Activated T-cell treated with anti-CD3 and anti-CD28 coated beads, Interleukin-2, amount 50 U/mL, for 4 hours (primary cell): ENCODE measurements at regions not wholly inside any gene's neighbourhood (a gene's known extent, or its start where the extent isn't known, plus 50 kb on each side); places are given as distances from the start of the nearest gene placed in this dataset.

Source experiments
- ATAC-seq, 2 donors: fragments of 200-7000 bp; cut with Tn5 transposase; one replicate each; pipeline ENCODE4 v1.10.0; 2021
- DNase-seq: peaks from one replicate; pipeline ENCODE4 v3.0.0-alpha.2; 2020
- H3K27me3 Mint-ChIP-seq: one replicate; pipeline ENCODE4 v1.8.0; 2021; ENCODE audit warnings: low read depth, mixed read lengths
- H3K36me3 Mint-ChIP-seq: one replicate; pipeline ENCODE4 v1.8.0; 2022; ENCODE audit warnings: mixed read lengths; ENCODE audit not compliant: insufficient read depth
- H3K4me1 Mint-ChIP-seq: one replicate; pipeline ENCODE4 v1.8.0; 2021; ENCODE audit warnings: low read depth, mixed read lengths
- H3K4me3 Mint-ChIP-seq: one replicate; pipeline ENCODE4 v1.8.0; 2021; ENCODE audit warnings: mild to moderate bottlenecking, moderate library complexity, mixed read lengths
- H3K9me3 Mint-ChIP-seq: one replicate; pipeline ENCODE4 v1.8.0; 2021; ENCODE audit warnings: mixed read lengths

DNA sequence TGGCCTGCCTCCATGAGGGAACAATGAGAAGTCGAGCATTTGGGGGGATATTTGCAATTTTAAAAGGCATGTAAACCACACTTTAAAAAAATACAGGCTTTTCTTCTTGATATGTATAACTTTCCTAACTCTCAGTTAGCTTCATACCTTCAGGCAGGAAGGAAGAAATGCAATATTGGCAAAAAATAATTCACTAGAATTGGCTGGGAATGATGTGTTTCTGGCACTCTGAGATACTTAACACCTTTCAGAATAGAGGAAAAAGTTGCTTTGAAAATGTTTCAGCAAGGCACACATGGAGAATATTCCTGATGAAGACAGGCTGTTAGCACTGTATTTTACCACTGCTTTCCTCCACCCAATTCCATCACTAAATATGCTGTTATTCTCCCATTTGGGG, 747.6 kb downstream of the HDGFL1 start:
- Mint-ChIP-seq H3K9me3 (peaks cover 5% of the 10 kb centered on the region), H3K4me3 (no peak overlapping the region), H3K36me3 (no peaks in the 10 kb centered on the region), H3K27me3 (no peaks in the 10 kb centered on the region), H3K4me1 (no peaks in the 10 kb centered on the region)
- no peak for DNase-seq
- no peak for ATAC-seq

DNA sequence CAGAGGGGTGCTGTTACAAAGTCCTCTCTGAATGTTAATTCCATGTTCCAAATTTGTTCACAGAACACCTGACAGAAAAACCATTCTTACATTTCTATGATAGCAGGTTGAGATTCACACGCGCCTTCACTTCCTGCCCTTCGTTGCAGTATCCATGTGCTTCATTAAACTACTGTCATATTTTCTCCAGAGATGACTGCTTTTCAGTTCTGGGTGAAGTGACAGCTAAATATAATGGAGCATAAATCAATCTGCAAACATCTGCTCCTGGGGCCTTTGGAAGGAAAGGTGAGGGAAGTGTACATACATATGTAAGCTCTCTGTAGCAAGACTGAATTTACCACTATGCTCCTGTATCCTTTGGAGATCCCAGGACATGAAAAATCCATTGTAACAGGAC, 750.2 kb downstream of the HDGFL1 start:
- H3K4me1 Mint-ChIP-seq, result no peaks in the 10 kb centered on the region
- ATAC-seq (no peak), DNase-seq (no peak)
- no peak overlapping the region for H3K4me3 Mint-ChIP-seq
- no peaks in the 10 kb centered on the region for H3K27me3 Mint-ChIP-seq
- H3K9me3 Mint-ChIP-seq, result peaks cover under 1% of the 10 kb centered on the region
- no peaks in the 10 kb centered on the region for H3K36me3 Mint-ChIP-seq

DNA sequence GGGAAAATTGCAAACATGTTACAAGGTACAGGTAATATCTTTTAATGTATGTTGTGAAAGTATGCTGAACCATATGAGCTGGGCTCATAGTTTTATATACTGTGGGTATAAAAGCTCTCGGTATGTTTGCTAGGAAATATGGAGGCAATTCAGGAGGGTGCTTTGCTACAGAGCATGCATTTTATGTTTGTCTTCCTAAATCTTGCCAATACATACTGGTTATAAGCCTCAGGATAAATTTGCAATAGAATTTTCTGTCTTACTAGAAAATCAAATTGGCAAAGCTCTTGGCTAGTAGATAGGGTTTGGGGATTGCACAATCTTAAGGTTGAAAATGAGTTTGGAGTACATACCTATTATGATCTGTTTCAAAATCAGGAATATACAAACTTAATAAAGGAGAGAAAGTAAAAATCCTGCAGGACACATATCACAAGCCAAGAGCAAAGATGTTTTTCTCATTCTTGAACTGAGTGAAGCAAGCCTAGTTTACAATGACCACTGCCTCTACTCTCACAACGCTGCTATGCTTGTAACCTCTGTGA, 751.2 kb downstream of the HDGFL1 start:
- Mint-ChIP-seq H3K9me3 (no peaks in the 10 kb centered on the region), H3K27me3 (no peaks in the 10 kb centered on the region), H3K4me3 (no peak overlapping the region), H3K4me1 (no peaks in the 10 kb centered on the region), H3K36me3 (no peaks in the 10 kb centered on the region)
- DNase-seq (no peak), ATAC-seq (no peak)

DNA sequence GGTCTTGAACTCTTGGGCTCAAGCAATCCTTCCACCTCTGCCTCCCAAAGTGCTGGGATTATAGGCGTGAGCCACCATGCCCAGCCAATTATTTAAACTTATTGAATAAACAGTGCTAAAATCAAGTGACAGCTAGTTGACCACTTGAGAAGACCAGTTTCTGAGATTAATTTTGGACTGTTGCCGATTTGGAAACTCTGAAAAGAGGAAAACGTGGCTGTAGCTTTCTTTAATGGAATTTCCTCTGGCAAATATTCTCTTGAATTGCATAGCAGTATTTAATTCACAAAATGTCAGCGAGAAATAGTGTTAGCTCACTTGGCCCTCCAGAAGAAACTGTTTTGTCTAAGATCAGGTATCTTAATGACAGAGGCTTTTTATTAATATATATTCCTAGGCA, 754.5 kb downstream of the HDGFL1 start:
- Mint-ChIP-seq H3K36me3 (no peaks in the 10 kb centered on the region), H3K4me1 (no peaks in the 10 kb centered on the region), H3K4me3 (no peak overlapping the region), H3K9me3 (peaks cover 5% of the 10 kb centered on the region), H3K27me3 (no peaks in the 10 kb centered on the region)
- no peak for ATAC-seq
- no peak for DNase-seq

DNA sequence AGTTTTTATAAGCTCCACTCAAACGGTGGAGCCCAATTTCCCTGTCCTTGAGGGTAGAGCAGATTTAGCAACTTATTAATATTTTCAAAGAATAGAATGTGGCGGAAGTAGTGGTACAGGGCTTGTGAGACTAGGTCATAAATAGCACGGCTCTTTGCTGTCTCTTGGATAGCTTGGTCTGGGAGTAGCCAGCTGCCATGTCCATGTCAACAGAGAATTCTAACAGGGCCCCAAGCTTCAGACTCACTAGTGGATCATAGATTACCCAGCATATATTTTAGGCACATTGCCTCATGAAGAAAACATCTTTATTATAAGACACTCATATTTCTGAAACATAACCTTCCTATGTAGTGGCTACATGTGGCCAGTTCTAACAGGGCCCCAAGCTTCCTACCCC, 755.7 kb downstream of the HDGFL1 start:
- H3K36me3 Mint-ChIP-seq, result no peaks in the 10 kb centered on the region
- no peaks in the 10 kb centered on the region for H3K4me1 Mint-ChIP-seq
- no peak for ATAC-seq
- H3K4me3 Mint-ChIP-seq, result no peak overlapping the region
- no peaks in the 10 kb centered on the region for H3K27me3 Mint-ChIP-seq
- no peak for DNase-seq
- H3K9me3 Mint-ChIP-seq, result peaks cover 5% of the 10 kb centered on the region

DNA sequence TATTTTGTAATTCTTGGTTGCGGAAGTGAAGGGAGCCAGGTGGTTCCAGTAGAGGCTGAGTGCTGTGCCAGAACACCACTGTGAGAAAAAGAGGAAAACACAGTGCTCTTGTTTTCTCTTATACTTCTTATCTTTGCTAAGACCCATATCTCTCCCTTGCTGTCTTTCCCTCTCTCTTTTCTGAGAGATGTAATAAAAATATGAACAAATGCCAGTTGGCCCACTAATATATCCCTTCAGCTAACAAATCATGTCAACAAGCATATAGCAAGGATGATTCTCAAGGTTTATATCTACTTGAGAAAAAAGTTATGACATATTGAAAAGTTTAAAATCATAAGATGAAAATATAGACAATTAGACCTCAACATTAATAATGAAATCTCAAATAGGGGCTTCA, 758.3 kb downstream of the HDGFL1 start:
- no peaks in the 10 kb centered on the region for H3K27me3 Mint-ChIP-seq
- H3K36me3 Mint-ChIP-seq, result no peaks in the 10 kb centered on the region
- H3K4me1 Mint-ChIP-seq, result no peaks in the 10 kb centered on the region
- DNase-seq (no peak), ATAC-seq (no peak)
- H3K9me3 Mint-ChIP-seq, result peaks cover 5% of the 10 kb centered on the region
- H3K4me3 Mint-ChIP-seq, result no peak overlapping the region

DNA sequence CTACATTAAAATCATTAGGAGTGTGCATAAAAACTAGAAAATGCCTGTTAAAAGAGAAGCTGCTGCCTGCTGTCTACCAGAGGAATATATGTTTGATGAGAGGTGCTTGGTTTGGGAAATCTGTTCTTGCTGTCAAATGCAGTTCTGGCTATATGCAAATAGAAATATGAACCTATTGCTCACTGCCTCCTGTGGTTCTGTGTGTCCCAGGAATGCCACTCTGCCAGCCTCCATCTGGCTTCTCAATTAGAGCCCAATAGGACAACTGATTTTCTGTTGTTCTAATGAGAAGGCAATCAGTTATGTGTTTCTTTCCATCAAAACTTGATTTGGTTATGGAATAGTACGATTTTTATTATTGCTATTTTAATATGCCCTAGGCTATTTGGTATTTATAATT, 759.7 kb downstream of the HDGFL1 start:
- H3K27me3 Mint-ChIP-seq, result no peaks in the 10 kb centered on the region
- H3K9me3 Mint-ChIP-seq, result peaks cover 8% of the 10 kb centered on the region
- H3K4me3 Mint-ChIP-seq, result no peak overlapping the region
- no peaks in the 10 kb centered on the region for H3K36me3 Mint-ChIP-seq
- ATAC-seq, result no peak
- H3K4me1 Mint-ChIP-seq, result no peaks in the 10 kb centered on the region
- no peak for DNase-seq

DNA sequence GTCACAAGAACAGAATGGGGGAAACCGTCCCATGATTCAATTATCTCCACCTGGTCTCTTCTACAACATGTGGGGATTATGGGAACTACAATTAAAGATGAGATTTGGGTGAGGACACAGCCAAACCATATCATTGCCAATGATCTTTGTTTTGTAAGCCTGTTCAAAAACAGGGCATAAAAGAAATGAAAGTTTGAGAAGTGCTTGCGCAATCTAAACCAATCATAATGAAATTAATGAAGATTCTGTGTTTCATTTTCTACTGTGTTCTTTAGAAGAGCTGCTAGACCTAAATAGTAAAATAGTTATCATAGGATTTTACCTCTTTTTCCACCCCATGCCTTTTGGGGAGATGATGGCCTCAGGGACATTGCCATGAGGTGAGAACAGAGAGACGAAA, 761.3 kb downstream of the HDGFL1 start:
- ATAC-seq (no peak), DNase-seq (no peak)
- H3K36me3 Mint-ChIP-seq, result no peaks in the 10 kb centered on the region
- H3K4me3 Mint-ChIP-seq, result no peak overlapping the region
- H3K9me3 Mint-ChIP-seq, result peaks cover 8% of the 10 kb centered on the region
- no peaks in the 10 kb centered on the region for H3K27me3 Mint-ChIP-seq
- H3K4me1 Mint-ChIP-seq, result no peaks in the 10 kb centered on the region

DNA sequence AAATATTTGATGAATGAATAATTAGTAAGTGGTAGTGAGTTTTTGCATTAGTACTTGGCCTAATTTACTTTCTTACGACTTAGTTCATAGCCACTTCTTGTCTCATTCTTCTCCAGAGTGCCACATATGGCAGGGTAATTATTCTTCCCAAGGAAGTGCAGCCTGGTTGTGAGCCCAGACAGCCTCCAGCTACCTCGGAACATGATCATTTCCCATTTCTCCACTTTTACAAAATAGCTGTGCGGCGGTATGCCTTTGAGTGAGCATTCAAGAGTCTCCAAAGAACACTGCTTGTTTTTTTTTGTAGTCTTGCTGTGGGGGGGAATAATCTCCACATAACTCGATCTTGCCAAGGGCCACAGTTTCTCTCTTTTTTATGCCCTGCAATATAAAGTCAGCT, 765.0 kb downstream of the HDGFL1 start:
- H3K9me3 Mint-ChIP-seq, result peaks cover 4% of the 10 kb centered on the region
- no peaks in the 10 kb centered on the region for H3K36me3 Mint-ChIP-seq
- DNase-seq (no peak), ATAC-seq (no peak)
- no peaks in the 10 kb centered on the region for H3K4me1 Mint-ChIP-seq
- no peaks in the 10 kb centered on the region for H3K27me3 Mint-ChIP-seq
- no peak overlapping the region for H3K4me3 Mint-ChIP-seq

DNA sequence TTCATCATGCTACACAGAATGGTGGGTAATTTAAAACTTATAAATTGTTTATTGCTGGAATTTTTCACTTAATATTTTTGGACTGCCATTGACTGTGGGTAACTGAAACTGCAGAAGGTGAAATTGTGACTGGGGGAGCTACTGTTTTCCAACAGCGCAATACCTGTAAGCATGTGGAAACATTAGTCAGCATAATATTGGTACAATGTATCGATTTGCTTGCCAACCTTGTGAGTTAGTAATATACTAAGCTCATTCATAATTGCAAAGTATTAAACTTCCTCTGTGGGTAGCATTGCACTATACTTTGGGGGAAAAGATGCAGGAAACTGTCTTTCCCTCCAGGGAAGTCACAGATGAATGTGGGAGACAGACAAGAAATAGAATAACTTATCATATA, 766.5 kb downstream of the HDGFL1 start:
- H3K9me3 Mint-ChIP-seq, result peaks cover 4% of the 10 kb centered on the region
- ATAC-seq (no peak), DNase-seq (no peak)
- H3K36me3 Mint-ChIP-seq, result no peaks in the 10 kb centered on the region
- no peaks in the 10 kb centered on the region for H3K27me3 Mint-ChIP-seq
- no peak overlapping the region for H3K4me3 Mint-ChIP-seq
- no peaks in the 10 kb centered on the region for H3K4me1 Mint-ChIP-seq

DNA sequence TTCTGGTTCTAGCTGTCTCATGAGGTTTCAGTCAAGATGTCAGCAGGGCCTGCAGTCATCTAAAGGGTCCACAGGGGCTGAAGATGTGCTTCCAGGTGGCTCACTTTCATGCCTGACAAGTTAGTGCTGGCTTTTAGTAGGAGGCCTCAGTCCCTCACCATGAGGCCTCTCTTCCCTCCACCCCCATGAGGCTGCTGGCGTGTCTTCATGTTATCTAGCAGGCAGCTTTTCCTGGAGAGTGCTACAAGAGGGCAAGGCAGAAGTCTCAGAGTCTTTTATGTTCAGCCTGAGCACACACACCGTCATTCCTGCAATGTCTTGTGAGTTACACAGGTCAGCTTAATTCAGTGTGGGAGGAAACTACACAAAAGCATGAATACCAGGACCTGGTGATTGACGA, 769.9 kb downstream of the HDGFL1 start:
- Mint-ChIP-seq H3K9me3 (no peaks in the 10 kb centered on the region), H3K4me1 (no peaks in the 10 kb centered on the region), H3K27me3 (no peaks in the 10 kb centered on the region), H3K36me3 (no peaks in the 10 kb centered on the region), H3K4me3 (no peak overlapping the region)
- no peak for DNase-seq
- ATAC-seq, result no peak

DNA sequence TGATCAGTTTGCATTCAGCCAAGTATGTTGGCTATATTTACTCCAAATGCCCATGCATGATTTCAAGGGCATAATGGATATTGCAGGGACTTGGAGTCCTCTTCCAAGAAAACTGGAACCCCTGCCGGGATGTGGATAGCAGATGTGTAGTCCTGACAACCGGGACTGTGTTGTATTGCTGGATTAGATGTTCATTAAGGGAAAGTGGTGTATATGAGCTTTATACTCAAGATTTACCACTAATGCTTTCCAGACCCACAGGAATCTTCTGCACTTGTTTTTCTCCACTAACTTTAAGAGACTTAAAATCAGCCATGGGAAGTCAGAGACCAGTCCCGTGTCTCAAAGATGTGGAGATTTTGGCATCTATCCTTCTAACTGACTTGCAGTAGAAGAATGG, 770.9 kb downstream of the HDGFL1 start:
- Mint-ChIP-seq H3K36me3 (no peaks in the 10 kb centered on the region), H3K27me3 (no peaks in the 10 kb centered on the region), H3K9me3 (no peaks in the 10 kb centered on the region), H3K4me3 (no peak overlapping the region), H3K4me1 (no peaks in the 10 kb centered on the region)
- no peak for ATAC-seq
- DNase-seq, result no peak

DNA sequence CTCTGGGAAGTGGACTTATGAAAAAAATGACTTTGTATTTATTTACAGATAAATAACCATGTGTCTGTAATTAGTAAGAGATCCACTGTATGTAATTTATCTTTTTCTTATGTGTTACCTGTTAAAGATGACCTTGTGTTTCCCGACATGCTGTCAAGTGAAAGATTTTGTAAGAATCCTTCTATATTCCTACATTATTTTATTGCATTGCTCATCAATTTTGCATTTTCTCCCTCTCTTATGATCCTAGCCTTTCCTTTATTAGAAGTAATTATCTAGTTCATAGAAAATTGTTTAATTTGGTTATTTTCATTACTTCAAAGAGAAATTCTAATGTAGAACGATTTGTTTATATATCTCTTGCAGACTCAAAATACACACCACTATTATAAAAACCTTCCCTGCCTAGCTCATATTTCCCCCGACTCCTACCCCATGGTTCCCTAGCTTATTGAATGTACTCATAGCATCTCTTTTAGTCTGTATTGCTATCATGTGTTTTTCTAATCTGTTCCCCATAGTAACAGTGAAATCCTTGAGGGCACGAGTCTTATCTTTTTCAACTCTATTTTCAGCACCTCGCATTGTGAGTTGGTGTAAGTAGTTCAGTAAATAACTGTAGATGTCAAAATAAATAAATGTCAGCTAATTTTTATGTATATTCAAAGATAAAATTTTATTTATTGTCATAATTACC, 774.4 kb downstream of the HDGFL1 start:
- Mint-ChIP-seq H3K4me3 (no peak overlapping the region), H3K9me3 (no peaks in the 10 kb centered on the region), H3K36me3 (no peaks in the 10 kb centered on the region), H3K4me1 (no peaks in the 10 kb centered on the region), H3K27me3 (no peaks in the 10 kb centered on the region)
- DNase-seq (no peak), ATAC-seq (no peak)

DNA sequence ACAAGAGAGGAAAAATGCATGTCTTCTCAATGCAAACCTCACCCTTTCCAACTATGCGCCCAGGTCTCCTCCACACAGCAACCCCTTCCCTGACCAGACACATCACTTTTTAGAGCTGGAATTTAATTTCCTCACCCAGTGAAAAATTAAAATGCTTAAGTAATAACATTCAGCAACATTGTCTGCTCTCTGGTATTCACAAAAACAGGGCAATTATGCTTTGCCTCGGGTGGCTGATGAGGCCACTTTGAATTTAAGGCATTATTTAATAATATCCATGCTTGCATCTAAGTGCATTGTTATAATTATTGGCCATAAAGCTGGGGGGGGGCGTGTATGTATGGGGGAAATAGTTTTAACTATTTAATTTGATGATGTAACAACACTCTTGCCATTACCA, 777.8 kb upstream of the NRSN1 start:
- no peak for ATAC-seq
- Mint-ChIP-seq H3K4me1 (no peaks in the 10 kb centered on the region), H3K9me3 (peaks cover 7% of the 10 kb centered on the region), H3K36me3 (no peaks in the 10 kb centered on the region), H3K4me3 (no peak overlapping the region), H3K27me3 (no peaks in the 10 kb centered on the region)
- no peak for DNase-seq

DNA sequence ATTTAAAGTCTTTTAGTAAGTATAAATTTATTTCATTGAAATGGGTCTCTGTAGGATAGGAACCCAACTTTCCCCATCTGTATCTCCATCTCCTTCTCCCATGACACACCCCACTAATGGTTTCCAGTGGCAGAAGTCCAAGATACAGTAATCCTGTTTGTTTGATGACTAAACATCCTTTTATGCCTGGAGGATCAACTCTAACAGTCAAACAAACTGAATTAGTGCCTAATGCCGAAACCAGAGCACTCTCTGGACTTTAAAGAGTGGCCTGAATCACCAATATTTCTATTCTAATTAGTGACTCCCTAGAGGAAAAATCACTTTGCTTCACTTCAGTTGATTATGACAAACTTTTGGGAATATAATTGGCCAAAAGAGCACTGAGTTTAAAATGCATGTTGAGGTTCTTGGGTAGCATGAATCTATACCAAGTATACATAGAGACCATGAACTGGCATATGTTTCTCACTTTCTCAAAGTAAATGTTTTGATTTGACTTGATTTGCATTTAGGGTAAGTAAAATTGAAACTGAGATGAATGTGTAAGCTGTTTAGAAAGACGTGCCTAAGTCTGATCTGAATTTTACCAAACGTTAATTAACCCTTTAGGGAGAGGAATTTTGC, 776.4 kb upstream of the NRSN1 start:
- Mint-ChIP-seq H3K9me3 (peaks cover 7% of the 10 kb centered on the region), H3K36me3 (no peaks in the 10 kb centered on the region), H3K27me3 (no peaks in the 10 kb centered on the region), H3K4me1 (no peaks in the 10 kb centered on the region), H3K4me3 (no peak overlapping the region)
- ATAC-seq (no peak), DNase-seq (no peak)
